ENCODE measurements at regions not wholly inside any gene's neighbourhood (a gene's known extent, or its start where the extent isn't known, plus 50 kb on each side); places are given as distances from the start of the nearest gene placed in this dataset.

- Histone ChIP-seq H3K36me3 (ENCODE audit: control insufficient read depth, insufficient read depth, low read length) (no peaks in the 10 kb centered on the region), H3K9me3 (ENCODE audit: control insufficient read depth, insufficient read depth, low read depth, low read length) (no peaks in the 10 kb centered on the region), H3K4me1 (ENCODE audit: control insufficient read depth, extremely low read depth, insufficient read depth, low read length) (no peaks in the 10 kb centered on the region), H3K4me3 (replicated peaks in 1 of 4; ENCODE audit: control extremely low read depth in 1 of 4, insufficient read depth in 1 of 4, low read depth in 3 of 4, low read length in 4 of 4) (no peak overlapping the region), H4K20me1 (ENCODE audit: control insufficient read depth, extremely low read depth, insufficient read depth, low read length) (no peaks in the 10 kb centered on the region), H3K4me2 (ENCODE audit: extremely low read depth, insufficient read depth, low read length) (peak overlapping the region; percentile 8), H3K79me2 (ENCODE audit: control insufficient read depth, insufficient read depth, low read length) (no peaks in the 10 kb centered on the region), H3K27ac (ENCODE audit: insufficient read depth, low read length) (no peak overlapping the region), H2AFZ (ENCODE audit: low read length) (no peak overlapping the region), H3K27me3 (ENCODE audit: control insufficient read depth, insufficient read depth, low read length) (no peaks in the 10 kb centered on the region), H3K9ac (ENCODE audit: insufficient read depth, low read length) (no peak overlapping the region)
- peak in 1 of 2 donors; percentile 48 for DNase-seq (ENCODE audit: low read depth in 2 of 2)
- TF ChIP-seq EZH2 (IDR thresholded peaks at IDR 0.05; ENCODE audit: low read length, missing control alignments), result no peak
- TF ChIP-seq CTCF (conservative IDR thresholded peaks at IDR 0.05 in 1 of 2, IDR thresholded peaks at IDR 0.05 in 1 of 2; ENCODE audit: low read depth in 1 of 2, low read length in 2 of 2), result no peak
Observed at GRCh38 chr2:228646061-228646460, 464.6 kb upstream of the SPHKAP start.

GRCh38 chr2:228644199-228644598 lies 462.7 kb upstream of the SPHKAP start:
- TF ChIP-seq EZH2 (IDR thresholded peaks at IDR 0.05; ENCODE audit: low read length, missing control alignments) (no peak), CTCF (conservative IDR thresholded peaks at IDR 0.05 in 1 of 2, IDR thresholded peaks at IDR 0.05 in 1 of 2; ENCODE audit: low read depth in 1 of 2, low read length in 2 of 2) (no peak)
- Histone ChIP-seq H4K20me1 (ENCODE audit: control insufficient read depth, extremely low read depth, insufficient read depth, low read length) (no peaks in the 10 kb centered on the region), H3K27me3 (ENCODE audit: control insufficient read depth, insufficient read depth, low read length) (no peaks in the 10 kb centered on the region), H3K36me3 (ENCODE audit: control insufficient read depth, insufficient read depth, low read length) (no peaks in the 10 kb centered on the region), H2AFZ (ENCODE audit: low read length) (no peak overlapping the region), H3K27ac (ENCODE audit: insufficient read depth, low read length) (no peak overlapping the region), H3K4me1 (ENCODE audit: control insufficient read depth, extremely low read depth, insufficient read depth, low read length) (no peaks in the 10 kb centered on the region), H3K79me2 (ENCODE audit: control insufficient read depth, insufficient read depth, low read length) (no peaks in the 10 kb centered on the region), H3K4me2 (ENCODE audit: extremely low read depth, insufficient read depth, low read length) (no peak overlapping the region), H3K4me3 (replicated peaks in 1 of 4; ENCODE audit: control extremely low read depth in 1 of 4, insufficient read depth in 1 of 4, low read depth in 3 of 4, low read length in 4 of 4) (no peak overlapping the region), H3K9me3 (ENCODE audit: control insufficient read depth, insufficient read depth, low read depth, low read length) (no peaks in the 10 kb centered on the region), H3K9ac (ENCODE audit: insufficient read depth, low read length) (no peak overlapping the region)
- no peak for DNase-seq (ENCODE audit: low read depth in 2 of 2)

- H3K9me3 ChIP-seq (ENCODE audit: control insufficient read depth, insufficient read depth, low read depth, low read length), result no peaks in the 10 kb centered on the region
- H3K36me3 ChIP-seq (ENCODE audit: control insufficient read depth, insufficient read depth, low read length), result no peaks in the 10 kb centered on the region
- TF ChIP-seq CTCF (conservative IDR thresholded peaks at IDR 0.05 in 1 of 2, IDR thresholded peaks at IDR 0.05 in 1 of 2; ENCODE audit: low read depth in 1 of 2, low read length in 2 of 2) (no peak), EZH2 (IDR thresholded peaks at IDR 0.05; ENCODE audit: low read length, missing control alignments) (no peak)
- no peak overlapping the region for H3K9ac ChIP-seq (ENCODE audit: insufficient read depth, low read length)
- no peak overlapping the region for H3K4me2 ChIP-seq (ENCODE audit: extremely low read depth, insufficient read depth, low read length)
- no peaks in the 10 kb centered on the region for H3K79me2 ChIP-seq (ENCODE audit: control insufficient read depth, insufficient read depth, low read length)
- no peak for DNase-seq (ENCODE audit: low read depth in 2 of 2)
- H3K27ac ChIP-seq (ENCODE audit: insufficient read depth, low read length), result no peak overlapping the region
- H3K4me1 ChIP-seq (ENCODE audit: control insufficient read depth, extremely low read depth, insufficient read depth, low read length), result no peaks in the 10 kb centered on the region
- no peak overlapping the region for H2AFZ ChIP-seq (ENCODE audit: low read length)
- H3K27me3 ChIP-seq (ENCODE audit: control insufficient read depth, insufficient read depth, low read length), result no peaks in the 10 kb centered on the region
- H3K4me3 ChIP-seq (replicated peaks in 1 of 4; ENCODE audit: control extremely low read depth in 1 of 4, insufficient read depth in 1 of 4, low read depth in 3 of 4, low read length in 4 of 4), result no peak overlapping the region
- H4K20me1 ChIP-seq (ENCODE audit: control insufficient read depth, extremely low read depth, insufficient read depth, low read length), result no peaks in the 10 kb centered on the region
Observed at GRCh38 chr2:228642861-228643260, 461.4 kb upstream of the SPHKAP start.
